Peyer's patch (tissue), 4 donors: ENCODE measurements at regions not wholly inside any gene's neighbourhood (a gene's known extent, or its start where the extent isn't known, plus 50 kb on each side); places are given as distances from the start of the nearest gene placed in this dataset.

ENCODE experiments used
- DNase-seq, 3 donors: peaks; one replicate each; pipeline ENCODE4 v3.0.0-alpha.2; 2017 to 2019
- H3K27ac ChIP-seq, 4 donors: fragments of 200-600 bp; sonication (generic); one replicate each; pipeline ENCODE4 v1.5.1; 2016 to 2019
- H3K27me3 ChIP-seq, 2 donors: fragments of 200-600 bp; sonication (generic); one replicate each; pipeline ENCODE4 v1.5.1; 2019
- H3K36me3 ChIP-seq, 3 donors: fragments of 200-600 bp; sonication (generic); one replicate each; pipeline ENCODE4 v1.5.1; 2016 to 2019
- H3K4me1 ChIP-seq, 4 donors: fragments of 200-600 bp; sonication (generic); one replicate each; pipeline ENCODE4 v1.5.1; 2016 to 2019
- H3K4me3 ChIP-seq, 4 donors: fragments of 200-600 bp; sonication (generic); 1 replicate in 3 of 4; 2 replicates in 1 of 4; pipeline ENCODE4 v1.5.1; 2016 to 2019; ENCODE audit warnings: mild to moderate bottlenecking in 1 of 4
- H3K9me3 ChIP-seq, 4 donors: fragments of 200-600 bp; sonication (generic); one replicate each; pipeline ENCODE4 v1.5.1; 2016 to 2019; ENCODE audit warnings: mild to moderate bottlenecking in 1 of 4
- POLR2A ChIP-seq, 2 donors: fragments of 450-650 bp; IDR thresholded peaks; one replicate each; pipeline ENCODE4 v1.5.1; 2017; ENCODE audit warnings: antibody characterized with exemption in 2 of 2, mild to moderate bottlenecking in 2 of 2, moderate library complexity in 2 of 2
- TF ChIP-seq, protein P1 (sequence below), 6 experiments: fragments of 450-650 bp in 4 of 6; fragments of 200-600 bp in 2 of 6; sonication (generic) in 1 of 6; IDR thresholded peaks; one replicate each; pipeline ENCODE4 v1.5.1; 2017 to 2019; ENCODE audit warnings: antibody characterized with exemption in 6 of 6, mild to moderate bottlenecking in 3 of 6, moderate library complexity in 1 of 6

GRCh38 chr14:49427117-49427516, 159.1 kb downstream of the RPS29 start:
- H3K27ac ChIP-seq: no peak overlapping the region
- no peak for DNase-seq
- H3K4me3 ChIP-seq: no peak overlapping the region
- no peaks in the 10 kb centered on the region for H3K4me1 ChIP-seq
- H3K9me3 ChIP-seq: peaks cover 0 to 12% (median 0%) of the 10 kb centered on the region in 4 donors
- TF ChIP-seq POLR2A (IDR thresholded peaks at IDR 0.05): no peak
- TF ChIP-seq, protein P1, sequence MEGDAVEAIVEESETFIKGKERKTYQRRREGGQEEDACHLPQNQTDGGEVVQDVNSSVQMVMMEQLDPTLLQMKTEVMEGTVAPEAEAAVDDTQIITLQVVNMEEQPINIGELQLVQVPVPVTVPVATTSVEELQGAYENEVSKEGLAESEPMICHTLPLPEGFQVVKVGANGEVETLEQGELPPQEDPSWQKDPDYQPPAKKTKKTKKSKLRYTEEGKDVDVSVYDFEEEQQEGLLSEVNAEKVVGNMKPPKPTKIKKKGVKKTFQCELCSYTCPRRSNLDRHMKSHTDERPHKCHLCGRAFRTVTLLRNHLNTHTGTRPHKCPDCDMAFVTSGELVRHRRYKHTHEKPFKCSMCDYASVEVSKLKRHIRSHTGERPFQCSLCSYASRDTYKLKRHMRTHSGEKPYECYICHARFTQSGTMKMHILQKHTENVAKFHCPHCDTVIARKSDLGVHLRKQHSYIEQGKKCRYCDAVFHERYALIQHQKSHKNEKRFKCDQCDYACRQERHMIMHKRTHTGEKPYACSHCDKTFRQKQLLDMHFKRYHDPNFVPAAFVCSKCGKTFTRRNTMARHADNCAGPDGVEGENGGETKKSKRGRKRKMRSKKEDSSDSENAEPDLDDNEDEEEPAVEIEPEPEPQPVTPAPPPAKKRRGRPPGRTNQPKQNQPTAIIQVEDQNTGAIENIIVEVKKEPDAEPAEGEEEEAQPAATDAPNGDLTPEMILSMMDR (IDR thresholded peaks at IDR 0.05): no peak
- no peaks in the 10 kb centered on the region for H3K27me3 ChIP-seq
- H3K36me3 ChIP-seq: no peaks in the 10 kb centered on the region

DNA sequence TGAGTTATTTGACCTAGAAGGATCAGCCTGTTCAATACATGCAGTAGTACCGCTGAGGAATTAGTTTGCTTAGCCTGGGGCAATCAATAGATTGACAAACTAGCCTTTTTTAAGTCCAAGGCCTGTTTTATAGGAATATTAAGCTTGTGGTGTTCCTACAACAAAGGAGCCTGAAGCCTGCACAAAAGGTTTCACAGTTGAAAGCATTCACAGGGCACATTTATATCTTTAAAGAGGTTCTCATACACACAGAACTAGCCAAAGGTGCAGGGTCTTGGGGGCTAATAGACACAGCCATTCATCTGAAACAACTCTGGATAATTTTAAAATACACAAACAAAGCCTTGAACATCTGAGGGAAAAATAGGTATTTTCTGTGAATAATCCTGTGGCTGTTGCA, 160.3 kb downstream of the RPS29 start:
- Histone ChIP-seq H3K27ac (no peak overlapping the region), H3K27me3 (no peaks in the 10 kb centered on the region), H3K9me3 (peaks cover 0 to 3% (median 0%) of the 10 kb centered on the region in 4 donors), H3K36me3 (no peaks in the 10 kb centered on the region), H3K4me1 (no peaks in the 10 kb centered on the region), H3K4me3 (no peak overlapping the region)
- TF ChIP-seq, protein P1 (IDR thresholded peaks at IDR 0.05): no peak
- no peak for TF ChIP-seq POLR2A (IDR thresholded peaks at IDR 0.05)
- DNase-seq: no peak

- TF ChIP-seq POLR2A (IDR thresholded peaks at IDR 0.05): no peak
- TF ChIP-seq, protein P1 (IDR thresholded peaks at IDR 0.05): no peak
- Histone ChIP-seq H3K4me1 (no peaks in the 10 kb centered on the region), H3K36me3 (no peaks in the 10 kb centered on the region), H3K27ac (no peak overlapping the region), H3K4me3 (no peak overlapping the region), H3K27me3 (no peaks in the 10 kb centered on the region), H3K9me3 (peaks cover 0 to under 1% (median 0%) of the 10 kb centered on the region in 4 donors)
- no peak for DNase-seq
Observed at GRCh38 chr14:49424436-49425331, 161.5 kb downstream of the RPS29 start.

- H3K36me3 ChIP-seq: no peaks in the 10 kb centered on the region
- no peaks in the 10 kb centered on the region for H3K9me3 ChIP-seq
- H3K27ac ChIP-seq: no peak overlapping the region
- no peak for DNase-seq
- TF ChIP-seq, protein P1 (IDR thresholded peaks at IDR 0.05): no peak
- no peak for TF ChIP-seq POLR2A (IDR thresholded peaks at IDR 0.05)
- no peaks in the 10 kb centered on the region for H3K4me1 ChIP-seq
- H3K4me3 ChIP-seq: no peak overlapping the region
- H3K27me3 ChIP-seq: no peaks in the 10 kb centered on the region
Observed at GRCh38 chr14:49420201-49420600, 166.0 kb downstream of the RPS29 start.

GRCh38 chr14:49418789-49419188, 167.4 kb downstream of the RPS29 start:
- DNase-seq: no peak
- no peak for TF ChIP-seq POLR2A (IDR thresholded peaks at IDR 0.05)
- TF ChIP-seq, protein P1 (IDR thresholded peaks at IDR 0.05): no peak
- Histone ChIP-seq H3K27me3 (no peaks in the 10 kb centered on the region), H3K36me3 (no peaks in the 10 kb centered on the region), H3K4me3 (no peak overlapping the region), H3K27ac (no peak overlapping the region), H3K9me3 (no peaks in the 10 kb centered on the region), H3K4me1 (no peaks in the 10 kb centered on the region)
